ENCODE measurements at regions not wholly inside any gene's neighbourhood (a gene's known extent, or its start where the extent isn't known, plus 50 kb on each side); places are given as distances from the start of the nearest gene placed in this dataset.

DNA sequence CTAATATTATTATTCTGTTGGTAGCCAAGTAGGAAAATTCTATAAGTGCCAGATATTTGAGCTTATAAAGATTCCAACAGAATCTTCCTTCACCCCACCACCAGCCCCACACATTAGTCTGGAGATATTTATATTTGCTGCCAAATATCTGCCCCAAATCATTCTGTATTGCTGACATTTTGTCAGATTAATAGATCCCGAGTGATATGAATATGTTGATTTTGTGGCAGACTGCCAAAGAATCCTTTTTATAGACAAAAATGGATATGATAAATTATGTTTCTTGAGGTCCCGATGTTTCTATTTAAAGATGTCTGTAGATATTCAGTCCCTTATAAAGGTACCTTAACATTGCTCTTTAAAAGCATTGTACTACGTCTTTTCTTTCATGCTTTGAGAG, 162.2 kb upstream of the KCNJ16 start:
- H3K27ac ChIP-seq = no peak overlapping the region
- DNase-seq (ENCODE audit: low read depth, low spot score) = no peak
- no peak for TF ChIP-seq FOXP2 (optimal IDR thresholded peaks at IDR 0.05; ENCODE audit: control extremely low read depth, extremely low read length, insufficient read depth)
- no peak for TF ChIP-seq POLR2AphosphoS5 (IDR thresholded peaks at IDR 0.05; ENCODE audit: borderline replicate concordance, low read depth, low read length)
- no peak for TF ChIP-seq EZH2 (IDR thresholded peaks at IDR 0.05)
- H3K9ac ChIP-seq (ENCODE audit: insufficient read length) = no peak overlapping the region
- H3K4me3 ChIP-seq = no peak overlapping the region
- no peaks in the 10 kb centered on the region for H3K36me3 ChIP-seq (ENCODE audit: insufficient read depth, low read length)
- H3K9me3 ChIP-seq (ENCODE audit: low read depth, low read length) = no peaks in the 10 kb centered on the region

DNA sequence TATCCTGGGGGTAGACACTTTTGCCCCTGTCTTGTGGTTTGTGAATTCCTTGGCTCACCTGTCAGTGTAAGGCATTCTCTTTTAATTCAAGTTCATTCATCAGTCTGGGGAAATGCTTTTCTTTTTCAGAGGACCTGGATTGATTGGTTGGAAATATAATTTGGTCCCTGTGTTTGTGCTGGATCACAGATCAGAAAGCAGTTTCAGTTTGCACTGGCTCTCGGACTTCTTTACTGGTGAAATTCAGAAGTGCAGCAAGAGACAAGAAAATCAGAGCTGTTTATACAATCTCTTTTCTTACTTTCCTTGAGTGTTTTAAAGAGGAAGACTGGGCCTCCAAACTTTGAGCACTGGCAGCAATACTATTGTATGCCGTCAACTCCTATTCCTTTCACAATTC, 161.8 kb upstream of the KCNJ16 start:
- Histone ChIP-seq H3K27ac (no peak overlapping the region), H3K4me3 (no peak overlapping the region), H3K9ac (ENCODE audit: insufficient read length) (no peak overlapping the region), H3K9me3 (ENCODE audit: low read depth, low read length) (no peaks in the 10 kb centered on the region), H3K36me3 (ENCODE audit: insufficient read depth, low read length) (no peaks in the 10 kb centered on the region)
- no peak for TF ChIP-seq FOXP2 (optimal IDR thresholded peaks at IDR 0.05; ENCODE audit: control extremely low read depth, extremely low read length, insufficient read depth)
- DNase-seq (ENCODE audit: low read depth, low spot score) = no peak

GRCh38 chr17:69913616-69914015, 161.4 kb upstream of the KCNJ16 start:
- Histone ChIP-seq H3K9me3 (ENCODE audit: low read depth, low read length) (no peaks in the 10 kb centered on the region), H3K9ac (ENCODE audit: insufficient read length) (no peak overlapping the region), H3K27ac (no peak overlapping the region), H3K4me3 (no peak overlapping the region), H3K36me3 (ENCODE audit: insufficient read depth, low read length) (no peaks in the 10 kb centered on the region)
- TF ChIP-seq FOXP2 (optimal IDR thresholded peaks at IDR 0.05; ENCODE audit: control extremely low read depth, extremely low read length, insufficient read depth) (no peak), EZH2 (IDR thresholded peaks at IDR 0.05) (no peak), POLR2AphosphoS5 (IDR thresholded peaks at IDR 0.05; ENCODE audit: borderline replicate concordance, low read depth, low read length) (no peak)
- DNase-seq (ENCODE audit: low read depth, low spot score) = no peak

GRCh38 chr17:69914520-69914919, 160.5 kb upstream of the KCNJ16 start:
- TF ChIP-seq FOXP2 (optimal IDR thresholded peaks at IDR 0.05; ENCODE audit: control extremely low read depth, extremely low read length, insufficient read depth) (no peak), EZH2 (IDR thresholded peaks at IDR 0.05) (no peak), POLR2AphosphoS5 (IDR thresholded peaks at IDR 0.05; ENCODE audit: borderline replicate concordance, low read depth, low read length) (no peak)
- no peak overlapping the region for H3K4me3 ChIP-seq
- no peak for DNase-seq (ENCODE audit: low read depth, low spot score)
- no peaks in the 10 kb centered on the region for H3K36me3 ChIP-seq (ENCODE audit: insufficient read depth, low read length)
- no peaks in the 10 kb centered on the region for H3K9me3 ChIP-seq (ENCODE audit: low read depth, low read length)
- no peak overlapping the region for H3K27ac ChIP-seq
- no peak overlapping the region for H3K9ac ChIP-seq (ENCODE audit: insufficient read length)

GRCh38 chr17:69916761-69917160, 158.3 kb upstream of the KCNJ16 start:
- H3K36me3 ChIP-seq (ENCODE audit: insufficient read depth, low read length) = no peaks in the 10 kb centered on the region
- no peak overlapping the region for H3K27ac ChIP-seq
- DNase-seq (ENCODE audit: low read depth, low spot score) = no peak
- H3K9me3 ChIP-seq (ENCODE audit: low read depth, low read length) = no peaks in the 10 kb centered on the region
- H3K9ac ChIP-seq (ENCODE audit: insufficient read length) = no peak overlapping the region
- H3K4me3 ChIP-seq = no peak overlapping the region
- TF ChIP-seq POLR2AphosphoS5 (IDR thresholded peaks at IDR 0.05; ENCODE audit: borderline replicate concordance, low read depth, low read length) (no peak), FOXP2 (optimal IDR thresholded peaks at IDR 0.05; ENCODE audit: control extremely low read depth, extremely low read length, insufficient read depth) (no peak), EZH2 (IDR thresholded peaks at IDR 0.05) (no peak)

DNA sequence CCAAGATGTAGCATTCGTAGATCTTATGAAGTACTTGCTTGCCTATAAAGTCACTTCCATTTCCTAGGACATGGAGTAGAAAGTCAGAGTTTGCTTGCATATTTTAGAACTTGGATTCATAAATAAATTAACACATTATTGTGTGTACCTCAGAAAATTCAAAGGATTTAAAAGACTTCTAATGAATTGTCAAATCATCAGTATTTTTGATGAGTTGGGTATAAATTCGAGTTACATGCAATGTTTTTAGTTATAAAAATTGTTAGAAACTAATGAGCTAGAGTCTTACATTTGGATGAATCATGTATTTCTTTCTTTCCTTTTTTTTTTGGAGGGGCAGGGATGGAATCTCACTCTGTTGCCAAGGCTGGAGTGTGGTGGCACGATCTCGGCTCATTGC, 156.9 kb upstream of the KCNJ16 start:
- H3K4me3 ChIP-seq = no peak overlapping the region
- no peak overlapping the region for H3K9ac ChIP-seq (ENCODE audit: insufficient read length)
- no peak overlapping the region for H3K27ac ChIP-seq
- DNase-seq (ENCODE audit: low read depth, low spot score) = no peak
- no peak for TF ChIP-seq POLR2AphosphoS5 (IDR thresholded peaks at IDR 0.05; ENCODE audit: borderline replicate concordance, low read depth, low read length)
- no peaks in the 10 kb centered on the region for H3K36me3 ChIP-seq (ENCODE audit: insufficient read depth, low read length)
- no peaks in the 10 kb centered on the region for H3K9me3 ChIP-seq (ENCODE audit: low read depth, low read length)

DNA sequence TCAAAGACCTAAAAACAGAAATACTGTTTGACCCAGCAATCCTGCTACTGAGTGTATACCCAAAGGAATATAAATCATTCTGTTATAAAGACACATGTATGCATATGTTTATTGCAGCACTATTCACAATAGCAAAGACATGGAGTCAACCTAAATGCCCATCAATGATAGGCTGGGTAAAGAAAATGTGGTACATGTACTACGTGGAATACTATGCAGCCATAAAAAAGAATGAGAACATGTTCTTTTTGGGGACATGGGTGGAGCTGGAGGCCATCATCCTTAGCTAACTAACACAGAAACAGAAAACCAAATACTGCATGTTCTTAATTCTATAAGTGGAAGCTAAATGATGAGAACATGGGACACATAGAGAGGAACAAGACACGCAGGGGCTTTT, 155.2 kb upstream of the KCNJ16 start:
- H3K27ac ChIP-seq = no peak overlapping the region
- TF ChIP-seq FOXP2 (optimal IDR thresholded peaks at IDR 0.05; ENCODE audit: control extremely low read depth, extremely low read length, insufficient read depth) (no peak), EZH2 (IDR thresholded peaks at IDR 0.05) (no peak), POLR2AphosphoS5 (IDR thresholded peaks at IDR 0.05; ENCODE audit: borderline replicate concordance, low read depth, low read length) (no peak)
- no peak overlapping the region for H3K9ac ChIP-seq (ENCODE audit: insufficient read length)
- H3K4me3 ChIP-seq = no peak overlapping the region
- H3K36me3 ChIP-seq (ENCODE audit: insufficient read depth, low read length) = no peaks in the 10 kb centered on the region
- H3K9me3 ChIP-seq (ENCODE audit: low read depth, low read length) = no peaks in the 10 kb centered on the region
- no peak for DNase-seq (ENCODE audit: low read depth, low spot score)

DNA sequence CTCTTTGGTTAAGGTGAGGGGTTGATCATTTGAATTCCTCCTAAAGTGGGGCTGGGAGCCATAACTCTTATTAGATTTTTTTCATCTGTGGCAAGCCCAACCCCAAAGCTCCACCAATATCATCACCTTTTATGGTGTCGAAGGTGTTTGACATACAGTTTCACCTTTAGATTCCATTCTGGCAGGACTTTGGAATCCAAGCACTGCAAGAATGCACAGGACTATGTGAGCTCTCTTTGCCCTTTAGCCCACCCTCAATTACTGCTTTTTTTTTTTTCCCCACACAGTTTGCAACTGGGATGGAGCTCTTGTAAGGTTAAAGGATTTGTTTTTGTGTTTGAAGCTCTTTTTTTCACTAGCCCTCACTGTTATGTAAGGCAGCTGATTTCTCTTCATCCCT, 154.0 kb upstream of the KCNJ16 start:
- Histone ChIP-seq H3K9ac (ENCODE audit: insufficient read length) (no peak overlapping the region), H3K4me3 (no peak overlapping the region), H3K27ac (no peak overlapping the region), H3K36me3 (ENCODE audit: insufficient read depth, low read length) (no peaks in the 10 kb centered on the region), H3K9me3 (ENCODE audit: low read depth, low read length) (no peaks in the 10 kb centered on the region)
- no peak for DNase-seq (ENCODE audit: low read depth, low spot score)
- TF ChIP-seq POLR2AphosphoS5 (IDR thresholded peaks at IDR 0.05; ENCODE audit: borderline replicate concordance, low read depth, low read length) (no peak), EZH2 (IDR thresholded peaks at IDR 0.05) (no peak), FOXP2 (optimal IDR thresholded peaks at IDR 0.05; ENCODE audit: control extremely low read depth, extremely low read length, insufficient read depth) (no peak)

- no peak for DNase-seq (ENCODE audit: low read depth, low spot score)
- no peak overlapping the region for H3K27ac ChIP-seq
- H3K9me3 ChIP-seq (ENCODE audit: low read depth, low read length) = no peaks in the 10 kb centered on the region
- H3K4me3 ChIP-seq = no peak overlapping the region
- H3K36me3 ChIP-seq (ENCODE audit: insufficient read depth, low read length) = no peaks in the 10 kb centered on the region
- no peak overlapping the region for H3K9ac ChIP-seq (ENCODE audit: insufficient read length)
- no peak for TF ChIP-seq POLR2AphosphoS5 (IDR thresholded peaks at IDR 0.05; ENCODE audit: borderline replicate concordance, low read depth, low read length)
- TF ChIP-seq EZH2 (IDR thresholded peaks at IDR 0.05) = no peak
These were observed 146.4 kb upstream of the KCNJ16 start for GRCh38 chr17:69928611-69929010.
